HEK293 (cell line): ENCODE measurements at regions not wholly inside any gene's neighbourhood (a gene's known extent, or its start where the extent isn't known, plus 50 kb on each side); places are given as distances from the start of the nearest gene placed in this dataset.
A peak's percentile ranks its signal among the peaks of the same experiment; 100 is the strongest.

Experiments
- CTCF ChIA-PET: fragments of 350-600 bp; formaldehyde crosslinking; extraction: SDS; loops from one replicate; lab custom pipeline; 2021; ENCODE audit warnings: antibody characterized with exemption; lab: Yijun Ruan, JAX
- POLR2A ChIA-PET: fragments of 300-600 bp; formaldehyde crosslinking; extraction: SDS; loops from one replicate; lab custom pipeline; 2020; ENCODE audit warnings: antibody characterized with exemption, inconsistent platforms; lab: Yijun Ruan, JAX
- H3K27ac ChIP-seq: fragments of 200-500 bp; sonication (Bioruptor generic); 2 replicates; pipeline ENCODE4 v1.5.1; 2014; ENCODE audit warnings: low read depth, low read length, control low read depth, inconsistent platforms; ENCODE audit errors: extremely low read depth
- H3K36me3 ChIP-seq, 2 experiments: fragments of 200-500 bp in 1 of 2; sonication (Bioruptor generic) in 1 of 2; 1 replicate in 1 of 2; 2 replicates in 1 of 2; pipeline ENCODE4 v1.5.1; 2014 to 2017; ENCODE audit warnings: inconsistent platforms in 2 of 2, low read length in 2 of 2; ENCODE audit not compliant: control insufficient read depth in 2 of 2, insufficient read depth in 1 of 2
- H3K4me1 ChIP-seq: fragments of 200-500 bp; sonication (Bioruptor generic); 2 replicates; pipeline ENCODE4 v1.5.1; 2014; ENCODE audit warnings: mild to moderate bottlenecking, low read length, inconsistent platforms; ENCODE audit not compliant: control insufficient read depth, insufficient read depth
- H3K4me3 ChIP-seq: 2 replicates; pipeline ENCODE4 v1.5.1; 2011; ENCODE audit warnings: low read depth, mild to moderate bottlenecking, control low read depth, low read length, moderate library complexity
- H3K9me3 ChIP-seq: fragments of 200-500 bp; sonication (Bioruptor generic); 2 replicates; pipeline ENCODE4 v1.5.1; 2014; ENCODE audit warnings: low read depth, low read length, inconsistent platforms; ENCODE audit not compliant: control insufficient read depth, insufficient read depth
- EGR2 ChIP-seq: fragments of 450-650 bp; formaldehyde crosslinking; IDR thresholded peaks from 2 replicates; pipeline ENCODE4 v1.5.1; 2016; ENCODE audit warnings: low read depth, missing biosample characterization, missing genetic modification characterization
- KLF1 ChIP-seq: fragments of 450-650 bp; formaldehyde crosslinking; IDR thresholded peaks from 2 replicates; pipeline ENCODE4 v1.5.1; 2016; ENCODE audit warnings: missing biosample characterization, missing genetic modification characterization
- MEIS1 ChIP-seq: sonication (generic); formaldehyde crosslinking; IDR thresholded peaks from 2 replicates; pipeline ENCODE4 v1.8.1; 2022; ENCODE audit warnings: missing genetic modification reagents, mild to moderate bottlenecking, borderline replicate concordance
- OVOL3 ChIP-seq: fragments of 450-650 bp; formaldehyde crosslinking; IDR thresholded peaks from 2 replicates; pipeline ENCODE4 v1.5.1; 2016; ENCODE audit warnings: missing biosample characterization, missing genetic modification characterization
- RBAK ChIP-seq: fragments of 450-650 bp; formaldehyde crosslinking; IDR thresholded peaks from 2 replicates; pipeline ENCODE4 v1.5.1; 2016; ENCODE audit warnings: missing biosample characterization, missing genetic modification characterization
- TRIM28 ChIP-seq: IDR thresholded peaks from 2 replicates; pipeline ENCODE4 v1.6.1; 2011; ENCODE audit warnings: low read length, control low read depth, borderline replicate concordance
- TSHZ1 ChIP-seq: fragments of 450-650 bp; formaldehyde crosslinking; IDR thresholded peaks from 2 replicates; pipeline ENCODE4 v1.5.1; 2016; ENCODE audit warnings: missing biosample characterization, missing genetic modification characterization, borderline replicate concordance
- ZFHX2 ChIP-seq: fragments of 450-650 bp; formaldehyde crosslinking; conservative IDR thresholded peaks from 2 replicates; pipeline ENCODE4 v1.5.1; 2016; ENCODE audit warnings: missing biosample characterization, missing genetic modification characterization
- ZIC2 ChIP-seq: fragments of 450-650 bp; formaldehyde crosslinking; IDR thresholded peaks from 2 replicates; pipeline ENCODE4 v1.5.1; 2016; ENCODE audit warnings: missing biosample characterization, missing genetic modification characterization
- ZNF121 ChIP-seq: fragments of 450-650 bp; formaldehyde crosslinking; IDR thresholded peaks from 2 replicates; pipeline ENCODE4 v1.5.1; 2016; ENCODE audit warnings: missing biosample characterization, missing genetic modification characterization
- ZNF140 ChIP-seq: fragments of 450-650 bp; formaldehyde crosslinking; IDR thresholded peaks from 2 replicates; pipeline ENCODE4 v1.5.1; 2016; ENCODE audit warnings: missing biosample characterization, missing genetic modification characterization
- ZNF155 ChIP-seq: fragments of 450-650 bp; formaldehyde crosslinking; IDR thresholded peaks from 2 replicates; pipeline ENCODE4 v1.5.1; 2016; ENCODE audit warnings: missing biosample characterization, missing genetic modification characterization
- ZNF23 ChIP-seq: fragments of 450-650 bp; formaldehyde crosslinking; IDR thresholded peaks from 2 replicates; pipeline ENCODE4 v1.5.1; 2016; ENCODE audit warnings: missing biosample characterization, missing genetic modification characterization, borderline replicate concordance
- ZNF311 ChIP-seq: fragments of 450-650 bp; formaldehyde crosslinking; IDR thresholded peaks from 2 replicates; pipeline ENCODE4 v1.5.1; 2017; ENCODE audit warnings: missing biosample characterization, missing genetic modification characterization, borderline replicate concordance
- ZNF335 ChIP-seq: fragments of 450-650 bp; formaldehyde crosslinking; conservative IDR thresholded peaks from 2 replicates; pipeline ENCODE4 v1.5.1; 2016; ENCODE audit warnings: missing biosample characterization, missing genetic modification characterization
- ZNF626 ChIP-seq: fragments of 450-650 bp; sonication (Bioruptor Pico); formaldehyde crosslinking; IDR thresholded peaks from 2 replicates; pipeline ENCODE4 v1.5.1; 2018; ENCODE audit warnings: missing biosample characterization, missing genetic modification characterization, inconsistent platforms
- ZNF670 ChIP-seq: fragments of 450-650 bp; formaldehyde crosslinking; IDR thresholded peaks from 2 replicates; pipeline ENCODE4 v1.5.1; 2016; ENCODE audit warnings: missing biosample characterization, missing genetic modification characterization, low read depth
- ZNF791 ChIP-seq: fragments of 450-650 bp; formaldehyde crosslinking; IDR thresholded peaks from 2 replicates; pipeline ENCODE4 v1.5.1; 2016; ENCODE audit warnings: missing biosample characterization, missing genetic modification characterization

GRCh38 chr11:119550053-119550752 lies 127.2 kb upstream of the THY1 start:
- Histone ChIP-seq H3K4me1 (no peaks in the 10 kb centered on the region), H3K36me3 (no peaks in the 10 kb centered on the region), H3K4me3 (no peak overlapping the region), H3K9me3 (no peaks in the 10 kb centered on the region), H3K27ac (no peak overlapping the region)
- CTCF ChIA-PET, result interaction anchor here (1.9 kb wide), 1 partner anchor 16 kb away, joined by 10 read pairs; no protein-coding TSS in a partner anchor
- TF ChIP-seq MEIS1 (CRISPR knock-in tag), result no peak
- POLR2A ChIA-PET, result no interaction called here

- ChIA-PET CTCF (interaction anchor here (1.8 kb wide), 1 partner anchor 13 kb away, joined by 5 read pairs; no protein-coding TSS in a partner anchor), POLR2A (no interaction called here)
- no peaks in the 10 kb centered on the region for H3K9me3 ChIP-seq
- H3K4me3 ChIP-seq, result no peak overlapping the region
- TF ChIP-seq ZNF626 (tag by site-specific recombination), result no peak
- no peak for TF ChIP-seq ZNF23 (tag by site-specific recombination)
- H3K36me3 ChIP-seq, result no peaks in the 10 kb centered on the region
- no peaks in the 10 kb centered on the region for H3K4me1 ChIP-seq
- H3K27ac ChIP-seq, result no peak overlapping the region
These were observed 124.5 kb upstream of the THY1 start for GRCh38 chr11:119547511-119547910.

GRCh38 chr11:119545978-119546915 lies 123.3 kb upstream of the THY1 start:
- Histone ChIP-seq H3K36me3 (no peaks in the 10 kb centered on the region), H3K4me3 (no peak overlapping the region), H3K9me3 (no peaks in the 10 kb centered on the region), H3K27ac (no peak overlapping the region), H3K4me1 (no peaks in the 10 kb centered on the region)
- ChIA-PET POLR2A (no interaction called here), CTCF (interaction anchor here (0.5 to 1.8 kb wide), 5 partner anchors 12 to 147 kb away, joined by 3 to 6 read pairs (median 4); no protein-coding TSS in a partner anchor)
- TF ChIP-seq ZNF311 (tag by site-specific recombination) (no peak), ZNF335 (tag by site-specific recombination) (no peak), TRIM28 (no peak), ZIC2 (tag by site-specific recombination) (no peak), ZNF791 (tag by site-specific recombination) (no peak)

GRCh38 chr11:119540370-119541125 lies 117.6 kb upstream of the THY1 start:
- Histone ChIP-seq H3K4me3 (no peak overlapping the region), H3K9me3 (no peaks in the 10 kb centered on the region), H3K27ac (no peak overlapping the region), H3K36me3 (no peaks in the 10 kb centered on the region), H3K4me1 (no peaks in the 10 kb centered on the region)
- CTCF ChIA-PET, result interaction anchor here (0.6 to 0.7 kb wide), 4 partner anchors 10 to 976 kb away, joined by 3 to 6 read pairs (median 3); no protein-coding TSS in a partner anchor
- POLR2A ChIA-PET, result no interaction called here
- peak; percentile 52 for TF ChIP-seq ZFHX2 (tag by site-specific recombination)
- peak; percentile 31; the same call in 1 of the 2 replicates for TF ChIP-seq EGR2 (tag by site-specific recombination)
- TF ChIP-seq OVOL3 (tag by site-specific recombination), result no peak

GRCh38 chr11:119539583-119539982 lies 116.6 kb upstream of the THY1 start:
- POLR2A ChIA-PET, result no interaction called here
- no peak overlapping the region for H3K27ac ChIP-seq
- H3K4me1 ChIP-seq, result no peaks in the 10 kb centered on the region
- no peaks in the 10 kb centered on the region for H3K9me3 ChIP-seq
- H3K36me3 ChIP-seq, result no peaks in the 10 kb centered on the region
- CTCF ChIA-PET, result no interaction called here
- H3K4me3 ChIP-seq, result no peak overlapping the region
- no peak for TF ChIP-seq KLF1 (tag by site-specific recombination)
- TF ChIP-seq ZNF311 (tag by site-specific recombination), result no peak
- TF ChIP-seq TSHZ1, result no peak
- TF ChIP-seq ZNF155, result no peak
- no peak for TF ChIP-seq ZIC2 (tag by site-specific recombination)
- TF ChIP-seq ZFHX2 (tag by site-specific recombination), result no peak
- TF ChIP-seq ZNF121 (tag by site-specific recombination), result no peak
- no peak for TF ChIP-seq RBAK
- no peak for TF ChIP-seq ZNF140 (tag by site-specific recombination)
- no peak for TF ChIP-seq ZNF670 (tag by site-specific recombination)
